ENCODE measurements at regions not wholly inside any gene's neighbourhood (a gene's known extent, or its start where the extent isn't known, plus 50 kb on each side); places are given as distances from the start of the nearest gene placed in this dataset.

DNA sequence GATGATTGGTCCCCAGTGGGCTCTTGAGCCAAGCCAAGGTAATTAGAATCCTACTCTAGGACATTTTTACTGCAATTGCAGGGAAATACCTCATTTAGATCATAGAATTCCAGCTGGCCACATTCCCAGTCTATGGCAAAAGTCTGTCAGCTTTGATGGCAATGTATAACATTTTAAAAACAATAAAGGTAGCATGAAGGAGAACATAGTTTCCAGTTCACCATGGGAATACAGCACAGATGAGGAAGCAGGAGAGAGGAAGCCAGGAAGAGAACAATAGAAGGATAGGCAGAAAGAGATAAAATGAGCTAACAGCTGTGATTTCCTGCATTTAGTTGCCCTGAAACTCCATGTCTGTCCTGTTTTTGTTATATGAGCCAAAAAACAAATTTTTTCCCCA lies 897.3 kb upstream of the DDX18 start:
- DNase-seq (ENCODE audit: low read depth in 2 of 2) = no peak
- Histone ChIP-seq H4K20me1 (ENCODE audit: control insufficient read depth, extremely low read depth, insufficient read depth, low read length) (no peaks in the 10 kb centered on the region), H3K4me3 (replicated peaks in 1 of 4; ENCODE audit: control extremely low read depth in 1 of 4, insufficient read depth in 1 of 4, low read depth in 3 of 4, low read length in 4 of 4) (no peak overlapping the region), H3K79me2 (ENCODE audit: control insufficient read depth, insufficient read depth, low read length) (no peaks in the 10 kb centered on the region), H3K36me3 (ENCODE audit: control insufficient read depth, insufficient read depth, low read length) (no peaks in the 10 kb centered on the region), H3K27ac (ENCODE audit: insufficient read depth, low read length) (no peak overlapping the region), H3K9me3 (ENCODE audit: control insufficient read depth, insufficient read depth, low read depth, low read length) (no peaks in the 10 kb centered on the region), H2AFZ (ENCODE audit: low read length) (no peak overlapping the region), H3K27me3 (ENCODE audit: control insufficient read depth, insufficient read depth, low read length) (no peaks in the 10 kb centered on the region), H3K4me1 (ENCODE audit: control insufficient read depth, extremely low read depth, insufficient read depth, low read length) (no peaks in the 10 kb centered on the region), H3K9ac (ENCODE audit: insufficient read depth, low read length) (no peak overlapping the region), H3K4me2 (ENCODE audit: extremely low read depth, insufficient read depth, low read length) (no peak overlapping the region)
- no peak for TF ChIP-seq EZH2 (IDR thresholded peaks at IDR 0.05; ENCODE audit: low read length, missing control alignments)
- TF ChIP-seq, protein P1, sequence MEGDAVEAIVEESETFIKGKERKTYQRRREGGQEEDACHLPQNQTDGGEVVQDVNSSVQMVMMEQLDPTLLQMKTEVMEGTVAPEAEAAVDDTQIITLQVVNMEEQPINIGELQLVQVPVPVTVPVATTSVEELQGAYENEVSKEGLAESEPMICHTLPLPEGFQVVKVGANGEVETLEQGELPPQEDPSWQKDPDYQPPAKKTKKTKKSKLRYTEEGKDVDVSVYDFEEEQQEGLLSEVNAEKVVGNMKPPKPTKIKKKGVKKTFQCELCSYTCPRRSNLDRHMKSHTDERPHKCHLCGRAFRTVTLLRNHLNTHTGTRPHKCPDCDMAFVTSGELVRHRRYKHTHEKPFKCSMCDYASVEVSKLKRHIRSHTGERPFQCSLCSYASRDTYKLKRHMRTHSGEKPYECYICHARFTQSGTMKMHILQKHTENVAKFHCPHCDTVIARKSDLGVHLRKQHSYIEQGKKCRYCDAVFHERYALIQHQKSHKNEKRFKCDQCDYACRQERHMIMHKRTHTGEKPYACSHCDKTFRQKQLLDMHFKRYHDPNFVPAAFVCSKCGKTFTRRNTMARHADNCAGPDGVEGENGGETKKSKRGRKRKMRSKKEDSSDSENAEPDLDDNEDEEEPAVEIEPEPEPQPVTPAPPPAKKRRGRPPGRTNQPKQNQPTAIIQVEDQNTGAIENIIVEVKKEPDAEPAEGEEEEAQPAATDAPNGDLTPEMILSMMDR (conservative IDR thresholded peaks at IDR 0.05 in 1 of 2, IDR thresholded peaks at IDR 0.05 in 1 of 2; ENCODE audit: low read depth in 1 of 2, low read length in 2 of 2) = no peak

- Histone ChIP-seq H2AFZ (ENCODE audit: low read length) (no peak overlapping the region), H3K4me1 (ENCODE audit: control insufficient read depth, extremely low read depth, insufficient read depth, low read length) (no peaks in the 10 kb centered on the region), H4K20me1 (ENCODE audit: control insufficient read depth, extremely low read depth, insufficient read depth, low read length) (no peaks in the 10 kb centered on the region), H3K79me2 (ENCODE audit: control insufficient read depth, insufficient read depth, low read length) (no peaks in the 10 kb centered on the region), H3K4me3 (replicated peaks in 1 of 4; ENCODE audit: control extremely low read depth in 1 of 4, insufficient read depth in 1 of 4, low read depth in 3 of 4, low read length in 4 of 4) (no peak overlapping the region), H3K4me2 (ENCODE audit: extremely low read depth, insufficient read depth, low read length) (no peak overlapping the region), H3K9me3 (ENCODE audit: control insufficient read depth, insufficient read depth, low read depth, low read length) (no peaks in the 10 kb centered on the region), H3K27me3 (ENCODE audit: control insufficient read depth, insufficient read depth, low read length) (no peaks in the 10 kb centered on the region), H3K36me3 (ENCODE audit: control insufficient read depth, insufficient read depth, low read length) (no peaks in the 10 kb centered on the region), H3K9ac (ENCODE audit: insufficient read depth, low read length) (no peak overlapping the region), H3K27ac (ENCODE audit: insufficient read depth, low read length) (no peak overlapping the region)
- TF ChIP-seq, protein P1 (conservative IDR thresholded peaks at IDR 0.05 in 1 of 2, IDR thresholded peaks at IDR 0.05 in 1 of 2; ENCODE audit: low read depth in 1 of 2, low read length in 2 of 2) = no peak
- TF ChIP-seq EZH2 (IDR thresholded peaks at IDR 0.05; ENCODE audit: low read length, missing control alignments) = no peak
- no peak for DNase-seq (ENCODE audit: low read depth in 2 of 2)
Measured at GRCh38 chr2:116918574-116918973, 895.9 kb upstream of the DDX18 start.

DNA sequence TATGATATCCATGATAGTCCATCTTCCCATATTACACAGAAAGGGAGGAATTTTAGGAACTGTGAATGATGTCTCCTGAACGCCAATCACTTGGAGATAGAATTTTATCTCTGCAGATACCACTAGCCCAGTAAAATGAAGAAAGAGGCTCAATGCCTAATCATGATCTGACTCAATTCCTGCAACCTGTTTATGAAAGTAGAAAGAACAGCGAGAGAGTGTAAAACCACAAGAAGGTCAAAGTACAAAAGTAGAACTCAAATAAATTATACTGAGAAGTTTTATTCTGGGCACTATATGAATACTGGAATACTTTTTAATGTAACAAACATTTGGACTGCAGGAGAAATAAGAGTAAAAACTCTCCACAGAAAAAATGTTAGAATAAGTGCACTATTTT lies 892.1 kb upstream of the DDX18 start:
- no peaks in the 10 kb centered on the region for H4K20me1 ChIP-seq (ENCODE audit: control insufficient read depth, extremely low read depth, insufficient read depth, low read length)
- no peak overlapping the region for H3K27ac ChIP-seq (ENCODE audit: insufficient read depth, low read length)
- no peaks in the 10 kb centered on the region for H3K4me1 ChIP-seq (ENCODE audit: control insufficient read depth, extremely low read depth, insufficient read depth, low read length)
- no peaks in the 10 kb centered on the region for H3K36me3 ChIP-seq (ENCODE audit: control insufficient read depth, insufficient read depth, low read length)
- H3K9me3 ChIP-seq (ENCODE audit: control insufficient read depth, insufficient read depth, low read depth, low read length) = no peaks in the 10 kb centered on the region
- no peak overlapping the region for H3K4me2 ChIP-seq (ENCODE audit: extremely low read depth, insufficient read depth, low read length)
- no peaks in the 10 kb centered on the region for H3K27me3 ChIP-seq (ENCODE audit: control insufficient read depth, insufficient read depth, low read length)
- H3K4me3 ChIP-seq (replicated peaks in 1 of 4; ENCODE audit: control extremely low read depth in 1 of 4, insufficient read depth in 1 of 4, low read depth in 3 of 4, low read length in 4 of 4) = no peak overlapping the region
- H3K9ac ChIP-seq (ENCODE audit: insufficient read depth, low read length) = no peak overlapping the region
- no peak overlapping the region for H2AFZ ChIP-seq (ENCODE audit: low read length)
- H3K79me2 ChIP-seq (ENCODE audit: control insufficient read depth, insufficient read depth, low read length) = no peaks in the 10 kb centered on the region
- no peak for DNase-seq (ENCODE audit: low read depth in 2 of 2)
- no peak for TF ChIP-seq EZH2 (IDR thresholded peaks at IDR 0.05; ENCODE audit: low read length, missing control alignments)
- TF ChIP-seq, protein P1 (conservative IDR thresholded peaks at IDR 0.05 in 1 of 2, IDR thresholded peaks at IDR 0.05 in 1 of 2; ENCODE audit: low read depth in 1 of 2, low read length in 2 of 2) = no peak

Measured in fibroblast of lung (primary cell).